ENCODE measurements at regions not wholly inside any gene's neighbourhood (a gene's known extent, or its start where the extent isn't known, plus 50 kb on each side); places are given as distances from the start of the nearest gene placed in this dataset.

DNA sequence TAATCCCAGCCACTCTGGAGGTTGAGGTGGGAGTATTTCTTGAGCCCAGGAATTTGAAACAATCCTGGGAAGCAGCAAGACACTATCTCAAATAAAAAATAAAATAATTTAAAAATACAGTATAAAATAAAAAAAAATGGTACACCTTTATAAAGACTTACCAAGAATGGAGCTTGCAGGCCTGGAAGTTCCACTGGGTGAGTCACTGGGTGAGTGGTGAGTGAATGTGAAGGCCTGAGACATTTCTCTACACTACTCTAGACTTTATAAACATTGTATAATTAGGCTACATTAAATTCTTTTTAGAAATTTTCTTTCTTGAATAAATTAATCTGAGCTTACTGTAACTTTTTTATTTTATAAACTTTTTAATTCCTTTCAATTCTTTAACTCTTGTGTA, 609.1 kb upstream of the BCHE start:
- H3K4me2 ChIP-seq (ENCODE audit: low read length): peak overlapping the region; percentile 71
- H2AFZ ChIP-seq (ENCODE audit: low read length): no peak overlapping the region
- DNase-seq: peak; percentile 67
- BruUV-seq (replicated peaks): no TSS peak
- H3K4me1 ChIP-seq (ENCODE audit: insufficient read depth, low read length): peaks cover 41% of the 10 kb centered on the region
- no peaks in the 10 kb centered on the region for H3K79me2 ChIP-seq (ENCODE audit: low read length)
- no peaks in the 10 kb centered on the region for H4K20me1 ChIP-seq (ENCODE audit: low read length)
- H3K4me3 ChIP-seq (ENCODE audit: low read length): peak overlapping the region; percentile 23
- POLR2A ChIA-PET (ENCODE audit: unreplicated experiment): interaction anchor here (0.6 kb wide), 1 partner anchor 649 kb away, joined by 3 read pairs; no protein-coding TSS in a partner anchor
- peak overlapping the region; percentile 42; the same call in 1 of the 2 replicates for H3K9ac ChIP-seq (ENCODE audit: low read length)
- CTCF ChIA-PET: no interaction called here
- H3K27me3 ChIP-seq (ENCODE audit: low read length): no peaks in the 10 kb centered on the region
- no peaks in the 10 kb centered on the region for H3K9me3 ChIP-seq (ENCODE audit: low read length)
- TF ChIP-seq EZH2phosphoT487 (IDR thresholded peaks at IDR 0.05; ENCODE audit: borderline replicate concordance, low read length) (no peak), EZH2 (IDR thresholded peaks at IDR 0.05; ENCODE audit: low read length, unreplicated experiment) (no peak)
- TF ChIP-seq, protein P1, sequence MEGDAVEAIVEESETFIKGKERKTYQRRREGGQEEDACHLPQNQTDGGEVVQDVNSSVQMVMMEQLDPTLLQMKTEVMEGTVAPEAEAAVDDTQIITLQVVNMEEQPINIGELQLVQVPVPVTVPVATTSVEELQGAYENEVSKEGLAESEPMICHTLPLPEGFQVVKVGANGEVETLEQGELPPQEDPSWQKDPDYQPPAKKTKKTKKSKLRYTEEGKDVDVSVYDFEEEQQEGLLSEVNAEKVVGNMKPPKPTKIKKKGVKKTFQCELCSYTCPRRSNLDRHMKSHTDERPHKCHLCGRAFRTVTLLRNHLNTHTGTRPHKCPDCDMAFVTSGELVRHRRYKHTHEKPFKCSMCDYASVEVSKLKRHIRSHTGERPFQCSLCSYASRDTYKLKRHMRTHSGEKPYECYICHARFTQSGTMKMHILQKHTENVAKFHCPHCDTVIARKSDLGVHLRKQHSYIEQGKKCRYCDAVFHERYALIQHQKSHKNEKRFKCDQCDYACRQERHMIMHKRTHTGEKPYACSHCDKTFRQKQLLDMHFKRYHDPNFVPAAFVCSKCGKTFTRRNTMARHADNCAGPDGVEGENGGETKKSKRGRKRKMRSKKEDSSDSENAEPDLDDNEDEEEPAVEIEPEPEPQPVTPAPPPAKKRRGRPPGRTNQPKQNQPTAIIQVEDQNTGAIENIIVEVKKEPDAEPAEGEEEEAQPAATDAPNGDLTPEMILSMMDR (conservative IDR thresholded peaks at IDR 0.05; ENCODE audit: low read depth, low read length): no peak
- intact Hi-C loops (cut with micrococcal nuclease): no loop called here
- peak overlapping the region; percentile 85 for H3K27ac ChIP-seq (ENCODE audit: low read length)
- H3K9me2 ChIP-seq (replicated peaks; ENCODE audit: low read length): no peaks in the 10 kb centered on the region
- no peaks in the 10 kb centered on the region for H3K36me3 ChIP-seq (ENCODE audit: low read depth, low read length)
- peak; percentile 83 for ATAC-seq
- H3F3A ChIP-seq (ENCODE audit: low read length, unreplicated experiment): no peaks in the 10 kb centered on the region

DNA sequence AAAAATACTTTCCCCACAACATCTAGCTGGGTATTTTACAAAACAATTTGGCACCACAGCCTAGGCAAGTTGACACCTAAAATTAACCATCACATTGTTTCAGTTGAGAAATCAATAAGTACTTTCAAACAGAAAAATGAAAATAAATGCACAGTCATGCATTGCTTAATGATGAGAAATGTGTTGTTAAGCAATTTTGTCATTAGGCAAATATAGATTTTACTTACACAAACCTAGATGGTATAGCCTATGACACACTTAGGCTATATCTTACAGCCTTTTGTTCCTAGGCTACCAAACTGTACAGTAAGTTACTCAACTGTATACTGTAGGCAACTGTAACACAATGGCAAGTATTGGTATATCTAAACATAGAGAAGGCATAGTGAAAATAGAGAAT, 608.6 kb upstream of the BCHE start:
- peak overlapping the region; percentile 71 for H3K4me2 ChIP-seq (ENCODE audit: low read length)
- peak overlapping the region; percentile 42; the same call in 1 of the 2 replicates for H3K9ac ChIP-seq (ENCODE audit: low read length)
- TF ChIP-seq, protein P1 (conservative IDR thresholded peaks at IDR 0.05; ENCODE audit: low read depth, low read length): no peak
- no peak for TF ChIP-seq EZH2phosphoT487 (IDR thresholded peaks at IDR 0.05; ENCODE audit: borderline replicate concordance, low read length)
- TF ChIP-seq EZH2 (IDR thresholded peaks at IDR 0.05; ENCODE audit: low read length, unreplicated experiment): no peak
- BruUV-seq (replicated peaks): no TSS peak
- no peaks in the 10 kb centered on the region for H4K20me1 ChIP-seq (ENCODE audit: low read length)
- H3K27ac ChIP-seq (ENCODE audit: low read length): peak overlapping the region; percentile 85
- H3K9me2 ChIP-seq (replicated peaks; ENCODE audit: low read length): no peaks in the 10 kb centered on the region
- intact Hi-C loops (cut with micrococcal nuclease): no loop called here
- no peaks in the 10 kb centered on the region for H3K27me3 ChIP-seq (ENCODE audit: low read length)
- CTCF ChIA-PET: no interaction called here
- H3K36me3 ChIP-seq (ENCODE audit: low read depth, low read length): no peaks in the 10 kb centered on the region
- H3K9me3 ChIP-seq (ENCODE audit: low read length): no peaks in the 10 kb centered on the region
- no peaks in the 10 kb centered on the region for H3K79me2 ChIP-seq (ENCODE audit: low read length)
- DNase-seq (peak; percentile 79), ATAC-seq (peak; percentile 81)
- POLR2A ChIA-PET (ENCODE audit: unreplicated experiment): no interaction called here
- peaks cover 41% of the 10 kb centered on the region for H3K4me1 ChIP-seq (ENCODE audit: insufficient read depth, low read length)
- H3F3A ChIP-seq (ENCODE audit: low read length, unreplicated experiment): no peaks in the 10 kb centered on the region
- H2AFZ ChIP-seq (ENCODE audit: low read length): no peak overlapping the region
- H3K4me3 ChIP-seq (ENCODE audit: low read length): peak overlapping the region; percentile 23

DNA sequence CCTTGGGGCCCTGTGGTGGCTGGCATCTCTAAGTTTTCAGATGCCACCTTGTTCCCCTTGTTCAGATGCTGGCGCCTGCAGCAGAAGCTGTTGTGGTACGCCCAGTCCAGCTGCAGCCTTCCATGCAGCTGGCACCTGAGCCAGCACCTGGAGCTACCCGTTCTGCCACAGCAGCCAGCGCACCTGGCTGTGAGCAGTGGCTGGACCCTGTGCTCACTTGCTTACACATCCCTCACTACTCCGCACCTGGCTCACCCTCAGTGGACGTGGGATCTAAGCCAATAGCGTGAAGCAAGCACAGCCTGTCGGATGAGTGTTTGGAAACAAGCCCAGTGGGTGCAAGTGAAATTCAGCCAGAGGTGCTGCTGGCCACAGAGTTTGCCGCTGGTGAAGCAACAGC, 607.5 kb upstream of the BCHE start:
- Histone ChIP-seq H3K27ac (ENCODE audit: low read length) (peak overlapping the region; percentile 85), H3K4me1 (ENCODE audit: insufficient read depth, low read length) (peaks cover 41% of the 10 kb centered on the region), H3K36me3 (ENCODE audit: low read depth, low read length) (no peaks in the 10 kb centered on the region), H3K79me2 (ENCODE audit: low read length) (no peaks in the 10 kb centered on the region), H3K4me2 (ENCODE audit: low read length) (peak overlapping the region; percentile 71), H3K9ac (ENCODE audit: low read length) (no peak overlapping the region), H4K20me1 (ENCODE audit: low read length) (no peaks in the 10 kb centered on the region), H3F3A (ENCODE audit: low read length, unreplicated experiment) (no peaks in the 10 kb centered on the region), H3K9me2 (replicated peaks; ENCODE audit: low read length) (no peaks in the 10 kb centered on the region), H3K27me3 (ENCODE audit: low read length) (no peaks in the 10 kb centered on the region), H3K9me3 (ENCODE audit: low read length) (no peaks in the 10 kb centered on the region), H3K4me3 (ENCODE audit: low read length) (no peak overlapping the region), H2AFZ (ENCODE audit: low read length) (peak overlapping the region; percentile 58; the same call in 1 of the 2 replicates)
- DNase-seq (peak; percentile 90), ATAC-seq (peak; percentile 12)
- ChIA-PET POLR2A (ENCODE audit: unreplicated experiment) (no interaction called here), CTCF (no interaction called here)
- no TSS peak for BruUV-seq (replicated peaks)
- intact Hi-C loops (cut with micrococcal nuclease): no loop called here
- TF ChIP-seq, protein P1 (conservative IDR thresholded peaks at IDR 0.05; ENCODE audit: low read depth, low read length): no peak
- TF ChIP-seq EZH2 (IDR thresholded peaks at IDR 0.05; ENCODE audit: low read length, unreplicated experiment) (no peak), EZH2phosphoT487 (IDR thresholded peaks at IDR 0.05; ENCODE audit: borderline replicate concordance, low read length) (no peak)
